SK-N-MC (cell line): ENCODE measurements at regions not wholly inside any gene's neighbourhood (a gene's known extent, or its start where the extent isn't known, plus 50 kb on each side); places are given as distances from the start of the nearest gene placed in this dataset.

Experiments
- DNase-seq: peaks from one replicate; pipeline ENCODE4 v3.0.0-alpha.2; 2011; ENCODE audit warnings: low read depth, low spot score
- H3K27ac ChIP-seq: fragments of 200-600 bp; sonication (generic); 2 replicates; pipeline ENCODE4 v1.5.1; 2016; ENCODE audit warnings: mixed run types
- H3K36me3 ChIP-seq: fragments of 200-600 bp; sonication (generic); 2 replicates; pipeline ENCODE4 v1.6.1; 2017; ENCODE audit warnings: antibody characterized with exemption, low read length, mixed read lengths; ENCODE audit not compliant: insufficient read depth
- H3K4me3 ChIP-seq: fragments of 200-600 bp; sonication (generic); 2 replicates; pipeline ENCODE4 v1.5.1; 2016
- H3K9ac ChIP-seq: fragments of 200-600 bp; sonication (generic); 2 replicates; pipeline ENCODE4 v1.8.0; 2017; ENCODE audit warnings: mixed run types, mixed read lengths; ENCODE audit not compliant: insufficient read length
- H3K9me3 ChIP-seq: fragments of 200-600 bp; sonication (generic); 2 replicates; pipeline ENCODE4 v1.6.1; 2017; ENCODE audit warnings: low read depth, mild to moderate bottlenecking, antibody characterized with exemption, low read length, moderate library complexity, mixed read lengths
- EZH2 ChIP-seq: fragments of 200-600 bp; sonication (generic); IDR thresholded peaks from one replicate; pipeline ENCODE4 v1.6.1; 2017; ENCODE audit warnings: antibody characterized with exemption
- FOXP2 ChIP-seq: optimal IDR thresholded peaks from 2 replicates; pipeline ENCODE3; 2011; ENCODE audit warnings: mild to moderate bottlenecking, moderate library complexity; ENCODE audit not compliant: insufficient read depth; ENCODE audit errors: extremely low read length, control extremely low read depth
- POLR2AphosphoS5 ChIP-seq: IDR thresholded peaks from 2 replicates; pipeline ENCODE4 v1.6.1; 2012; ENCODE audit warnings: mild to moderate bottlenecking, low read depth, low read length, borderline replicate concordance

- no peak overlapping the region for H3K27ac ChIP-seq
- no peak for DNase-seq
- H3K36me3 ChIP-seq, result no peaks in the 10 kb centered on the region
- no peak overlapping the region for H3K4me3 ChIP-seq
- H3K9ac ChIP-seq, result no peak overlapping the region
- TF ChIP-seq POLR2AphosphoS5, result no peak
- TF ChIP-seq EZH2, result no peak
- no peak for TF ChIP-seq FOXP2
- no peaks in the 10 kb centered on the region for H3K9me3 ChIP-seq
Measured at GRCh38 chr10:131815266-131816156, 85.3 kb upstream of the PPP2R2D start.

- no peak for DNase-seq
- no peaks in the 10 kb centered on the region for H3K36me3 ChIP-seq
- no peak overlapping the region for H3K4me3 ChIP-seq
- no peaks in the 10 kb centered on the region for H3K9me3 ChIP-seq
- TF ChIP-seq FOXP2, result no peak
- no peak for TF ChIP-seq POLR2AphosphoS5
- no peak for TF ChIP-seq EZH2
- no peak overlapping the region for H3K9ac ChIP-seq
- no peak overlapping the region for H3K27ac ChIP-seq
Measured at GRCh38 chr10:131816157-131816775, 84.5 kb upstream of the PPP2R2D start.

- H3K9ac ChIP-seq, result no peak overlapping the region
- no peak overlapping the region for H3K27ac ChIP-seq
- H3K4me3 ChIP-seq, result no peak overlapping the region
- no peaks in the 10 kb centered on the region for H3K36me3 ChIP-seq
- no peaks in the 10 kb centered on the region for H3K9me3 ChIP-seq
- no peak for DNase-seq
- TF ChIP-seq FOXP2, result no peak
- TF ChIP-seq POLR2AphosphoS5, result no peak
- TF ChIP-seq EZH2, result no peak
Measured at GRCh38 chr10:131816941-131817700, 83.7 kb upstream of the PPP2R2D start.

GRCh38 chr10:131817866-131818509, 82.8 kb upstream of the PPP2R2D start:
- no peak overlapping the region for H3K9ac ChIP-seq
- no peaks in the 10 kb centered on the region for H3K9me3 ChIP-seq
- no peak for TF ChIP-seq FOXP2
- TF ChIP-seq EZH2, result no peak
- no peak for TF ChIP-seq POLR2AphosphoS5
- H3K36me3 ChIP-seq, result no peaks in the 10 kb centered on the region
- no peak for DNase-seq
- no peak overlapping the region for H3K4me3 ChIP-seq
- H3K27ac ChIP-seq, result no peak overlapping the region

- no peaks in the 10 kb centered on the region for H3K36me3 ChIP-seq
- no peak overlapping the region for H3K27ac ChIP-seq
- no peak overlapping the region for H3K4me3 ChIP-seq
Measured at GRCh38 chr10:131818510-131819234, 82.1 kb upstream of the PPP2R2D start.

GRCh38 chr10:131819241-131820072, 81.4 kb upstream of the PPP2R2D start:
- no peaks in the 10 kb centered on the region for H3K9me3 ChIP-seq
- no peaks in the 10 kb centered on the region for H3K36me3 ChIP-seq
- no peak overlapping the region for H3K9ac ChIP-seq
- H3K4me3 ChIP-seq, result no peak overlapping the region
- TF ChIP-seq FOXP2 (no peak), POLR2AphosphoS5 (no peak), EZH2 (no peak)
- H3K27ac ChIP-seq, result no peak overlapping the region
- DNase-seq, result no peak

More at GRCh38 chr10:131818510-131819234, 82.1 kb upstream of the PPP2R2D start:
- Histone ChIP-seq H3K9me3 (no peaks in the 10 kb centered on the region), H3K9ac (no peak overlapping the region)
- TF ChIP-seq POLR2AphosphoS5 (no peak), FOXP2 (no peak), EZH2 (no peak)
- no peak for DNase-seq

- no peak overlapping the region for H3K27ac ChIP-seq
- H3K9me3 ChIP-seq, result no peaks in the 10 kb centered on the region
- TF ChIP-seq EZH2 (no peak), POLR2AphosphoS5 (no peak), FOXP2 (no peak)
- no peaks in the 10 kb centered on the region for H3K36me3 ChIP-seq
- DNase-seq, result no peak
- no peak overlapping the region for H3K9ac ChIP-seq
- no peak overlapping the region for H3K4me3 ChIP-seq
Measured at GRCh38 chr10:131820626-131821025, 80.2 kb upstream of the PPP2R2D start.
